ENCODE measurements at regions not wholly inside any gene's neighbourhood (a gene's known extent, or its start where the extent isn't known, plus 50 kb on each side); places are given as distances from the start of the nearest gene placed in this dataset.

GRCh38 chr15:47505712-47506328, 211.5 kb upstream of the SEMA6D start:
- no peak for TF ChIP-seq EZH2 (optimal IDR thresholded peaks at IDR 0.05; ENCODE audit: low read depth, low read length)
- TF ChIP-seq CTCF (IDR thresholded peaks at IDR 0.05; ENCODE audit: low read length), result no peak
- TF ChIP-seq EZH2phosphoT487 (IDR thresholded peaks at IDR 0.05; ENCODE audit: low read length), result no peak
- Histone ChIP-seq H3K4me2 (ENCODE audit: low read depth, low read length) (no peak overlapping the region), H3K4me1 (ENCODE audit: low read length) (no peaks in the 10 kb centered on the region)

GRCh38 chr15:47506329-47507100, 210.8 kb upstream of the SEMA6D start:
- Histone ChIP-seq H3K4me1 (ENCODE audit: low read length) (no peaks in the 10 kb centered on the region), H3K36me3 (replicated peaks; ENCODE audit: insufficient read depth, low read length) (no peaks in the 10 kb centered on the region), H3K9me3 (replicated peaks; ENCODE audit: insufficient read depth, low read length) (no peaks in the 10 kb centered on the region), H3K9me2 (replicated peaks; ENCODE audit: insufficient read depth, low read length) (no peaks in the 10 kb centered on the region), H3K79me2 (ENCODE audit: low read length) (no peaks in the 10 kb centered on the region), H2AFZ (ENCODE audit: low read length) (no peak overlapping the region), H3K9ac (ENCODE audit: low read length) (no peak overlapping the region), H4K20me1 (ENCODE audit: insufficient read depth, low read length) (no peaks in the 10 kb centered on the region), H3K4me3 (ENCODE audit: low read length) (no peak overlapping the region), H3K27ac (ENCODE audit: low read length) (no peak overlapping the region), H3K4me2 (ENCODE audit: low read depth, low read length) (no peak overlapping the region), H3F3A (ENCODE audit: insufficient read depth, low read length) (no peaks in the 10 kb centered on the region), H3K27me3 (replicated peaks; ENCODE audit: insufficient read depth, low read length) (no peaks in the 10 kb centered on the region)
- TF ChIP-seq CTCF (IDR thresholded peaks at IDR 0.05; ENCODE audit: low read length), result no peak
- no peak for TF ChIP-seq EZH2phosphoT487 (IDR thresholded peaks at IDR 0.05; ENCODE audit: low read length)
- no peak for TF ChIP-seq EZH2 (optimal IDR thresholded peaks at IDR 0.05; ENCODE audit: low read depth, low read length)
- DNase-seq, result no peak

More at GRCh38 chr15:47505712-47506328, 211.5 kb upstream of the SEMA6D start:
- H3K9me2 ChIP-seq (replicated peaks; ENCODE audit: insufficient read depth, low read length), result no peaks in the 10 kb centered on the region
- no peak overlapping the region for H3K9ac ChIP-seq (ENCODE audit: low read length)
- no peaks in the 10 kb centered on the region for H3K27me3 ChIP-seq (replicated peaks; ENCODE audit: insufficient read depth, low read length)
- no peak overlapping the region for H3K27ac ChIP-seq (ENCODE audit: low read length)
- no peaks in the 10 kb centered on the region for H3K79me2 ChIP-seq (ENCODE audit: low read length)
- H4K20me1 ChIP-seq (ENCODE audit: insufficient read depth, low read length), result no peaks in the 10 kb centered on the region
- H3K36me3 ChIP-seq (replicated peaks; ENCODE audit: insufficient read depth, low read length), result no peaks in the 10 kb centered on the region
- H3K4me3 ChIP-seq (ENCODE audit: low read length), result no peak overlapping the region
- H2AFZ ChIP-seq (ENCODE audit: low read length), result no peak overlapping the region
- DNase-seq, result no peak
- H3F3A ChIP-seq (ENCODE audit: insufficient read depth, low read length), result no peaks in the 10 kb centered on the region
- H3K9me3 ChIP-seq (replicated peaks; ENCODE audit: insufficient read depth, low read length), result no peaks in the 10 kb centered on the region

GRCh38 chr15:47507221-47507985, 209.9 kb upstream of the SEMA6D start:
- Histone ChIP-seq H3F3A (ENCODE audit: insufficient read depth, low read length) (no peaks in the 10 kb centered on the region), H4K20me1 (ENCODE audit: insufficient read depth, low read length) (no peaks in the 10 kb centered on the region), H3K36me3 (replicated peaks; ENCODE audit: insufficient read depth, low read length) (no peaks in the 10 kb centered on the region), H2AFZ (ENCODE audit: low read length) (no peak overlapping the region), H3K9ac (ENCODE audit: low read length) (no peak overlapping the region), H3K9me3 (replicated peaks; ENCODE audit: insufficient read depth, low read length) (no peaks in the 10 kb centered on the region), H3K79me2 (ENCODE audit: low read length) (no peaks in the 10 kb centered on the region), H3K4me2 (ENCODE audit: low read depth, low read length) (no peak overlapping the region), H3K4me3 (ENCODE audit: low read length) (no peak overlapping the region), H3K27me3 (replicated peaks; ENCODE audit: insufficient read depth, low read length) (no peaks in the 10 kb centered on the region), H3K4me1 (ENCODE audit: low read length) (no peaks in the 10 kb centered on the region), H3K9me2 (replicated peaks; ENCODE audit: insufficient read depth, low read length) (no peaks in the 10 kb centered on the region), H3K27ac (ENCODE audit: low read length) (no peak overlapping the region)
- DNase-seq, result no peak
- TF ChIP-seq EZH2phosphoT487 (IDR thresholded peaks at IDR 0.05; ENCODE audit: low read length) (no peak), CTCF (IDR thresholded peaks at IDR 0.05; ENCODE audit: low read length) (no peak), EZH2 (optimal IDR thresholded peaks at IDR 0.05; ENCODE audit: low read depth, low read length) (no peak)

Measured in MM.1S (cell line).